ENCODE measurements at regions not wholly inside any gene's neighbourhood (a gene's known extent, or its start where the extent isn't known, plus 50 kb on each side); places are given as distances from the start of the nearest gene placed in this dataset.

- H3K9me3 ChIP-seq (ENCODE audit: control insufficient read depth, insufficient read depth, low read depth, low read length), result no peaks in the 10 kb centered on the region
- no peak overlapping the region for H2AFZ ChIP-seq (ENCODE audit: low read length)
- H3K4me2 ChIP-seq (ENCODE audit: extremely low read depth, insufficient read depth, low read length), result no peak overlapping the region
- no peaks in the 10 kb centered on the region for H4K20me1 ChIP-seq (ENCODE audit: control insufficient read depth, extremely low read depth, insufficient read depth, low read length)
- H3K4me3 ChIP-seq (replicated peaks in 1 of 4; ENCODE audit: control extremely low read depth in 1 of 4, insufficient read depth in 1 of 4, low read depth in 3 of 4, low read length in 4 of 4), result no peak overlapping the region
- no peaks in the 10 kb centered on the region for H3K36me3 ChIP-seq (ENCODE audit: control insufficient read depth, insufficient read depth, low read length)
- no peak for DNase-seq (ENCODE audit: low read depth in 2 of 2)
- TF ChIP-seq, protein P1, sequence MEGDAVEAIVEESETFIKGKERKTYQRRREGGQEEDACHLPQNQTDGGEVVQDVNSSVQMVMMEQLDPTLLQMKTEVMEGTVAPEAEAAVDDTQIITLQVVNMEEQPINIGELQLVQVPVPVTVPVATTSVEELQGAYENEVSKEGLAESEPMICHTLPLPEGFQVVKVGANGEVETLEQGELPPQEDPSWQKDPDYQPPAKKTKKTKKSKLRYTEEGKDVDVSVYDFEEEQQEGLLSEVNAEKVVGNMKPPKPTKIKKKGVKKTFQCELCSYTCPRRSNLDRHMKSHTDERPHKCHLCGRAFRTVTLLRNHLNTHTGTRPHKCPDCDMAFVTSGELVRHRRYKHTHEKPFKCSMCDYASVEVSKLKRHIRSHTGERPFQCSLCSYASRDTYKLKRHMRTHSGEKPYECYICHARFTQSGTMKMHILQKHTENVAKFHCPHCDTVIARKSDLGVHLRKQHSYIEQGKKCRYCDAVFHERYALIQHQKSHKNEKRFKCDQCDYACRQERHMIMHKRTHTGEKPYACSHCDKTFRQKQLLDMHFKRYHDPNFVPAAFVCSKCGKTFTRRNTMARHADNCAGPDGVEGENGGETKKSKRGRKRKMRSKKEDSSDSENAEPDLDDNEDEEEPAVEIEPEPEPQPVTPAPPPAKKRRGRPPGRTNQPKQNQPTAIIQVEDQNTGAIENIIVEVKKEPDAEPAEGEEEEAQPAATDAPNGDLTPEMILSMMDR (conservative IDR thresholded peaks at IDR 0.05 in 1 of 2, IDR thresholded peaks at IDR 0.05 in 1 of 2; ENCODE audit: low read depth in 1 of 2, low read length in 2 of 2), result no peak
- no peaks in the 10 kb centered on the region for H3K27me3 ChIP-seq (ENCODE audit: control insufficient read depth, insufficient read depth, low read length)
- no peak overlapping the region for H3K9ac ChIP-seq (ENCODE audit: insufficient read depth, low read length)
- H3K4me1 ChIP-seq (ENCODE audit: control insufficient read depth, extremely low read depth, insufficient read depth, low read length), result no peaks in the 10 kb centered on the region
- H3K79me2 ChIP-seq (ENCODE audit: control insufficient read depth, insufficient read depth, low read length), result no peaks in the 10 kb centered on the region
- no peak overlapping the region for H3K27ac ChIP-seq (ENCODE audit: insufficient read depth, low read length)
Observed at GRCh38 chr1:191536791-191537429, 621.4 kb upstream of the RGS18 start.

GRCh38 chr1:191541758-191542157, 616.5 kb upstream of the RGS18 start:
- Histone ChIP-seq H3K9ac (ENCODE audit: insufficient read depth, low read length) (no peak overlapping the region), H3K4me3 (replicated peaks in 1 of 4; ENCODE audit: control extremely low read depth in 1 of 4, insufficient read depth in 1 of 4, low read depth in 3 of 4, low read length in 4 of 4) (no peak overlapping the region), H3K27ac (ENCODE audit: insufficient read depth, low read length) (no peak overlapping the region), H3K9me3 (ENCODE audit: control insufficient read depth, insufficient read depth, low read depth, low read length) (no peaks in the 10 kb centered on the region), H3K79me2 (ENCODE audit: control insufficient read depth, insufficient read depth, low read length) (no peaks in the 10 kb centered on the region), H3K27me3 (ENCODE audit: control insufficient read depth, insufficient read depth, low read length) (no peaks in the 10 kb centered on the region), H3K4me1 (ENCODE audit: control insufficient read depth, extremely low read depth, insufficient read depth, low read length) (no peaks in the 10 kb centered on the region), H2AFZ (ENCODE audit: low read length) (no peak overlapping the region), H3K4me2 (ENCODE audit: extremely low read depth, insufficient read depth, low read length) (no peak overlapping the region), H4K20me1 (ENCODE audit: control insufficient read depth, extremely low read depth, insufficient read depth, low read length) (no peaks in the 10 kb centered on the region), H3K36me3 (ENCODE audit: control insufficient read depth, insufficient read depth, low read length) (no peaks in the 10 kb centered on the region)
- no peak for DNase-seq (ENCODE audit: low read depth in 2 of 2)
- no peak for TF ChIP-seq EZH2 (IDR thresholded peaks at IDR 0.05; ENCODE audit: low read length, missing control alignments)
- TF ChIP-seq, protein P1 (conservative IDR thresholded peaks at IDR 0.05 in 1 of 2, IDR thresholded peaks at IDR 0.05 in 1 of 2; ENCODE audit: low read depth in 1 of 2, low read length in 2 of 2), result no peak

DNA sequence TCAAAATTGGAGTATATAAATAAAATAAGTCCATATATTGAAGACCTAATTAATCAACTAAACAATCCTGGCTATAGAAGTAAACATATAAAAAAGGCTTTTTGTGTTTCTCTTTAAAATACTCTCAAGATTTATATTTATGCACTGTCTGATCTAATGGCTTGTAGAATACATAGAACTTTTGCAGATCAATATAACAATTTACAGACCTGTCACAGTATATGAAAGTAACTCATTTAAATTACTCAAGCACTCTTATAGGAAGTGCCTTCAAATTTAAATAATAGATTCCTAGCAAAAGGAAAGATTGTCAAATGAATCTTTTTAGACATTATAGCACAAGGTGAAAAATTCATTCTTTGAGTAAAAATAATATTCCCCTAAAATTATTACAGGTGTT, 615.8 kb upstream of the RGS18 start:
- H3K9ac ChIP-seq (ENCODE audit: insufficient read depth, low read length), result no peak overlapping the region
- H3K4me2 ChIP-seq (ENCODE audit: extremely low read depth, insufficient read depth, low read length), result no peak overlapping the region
- H4K20me1 ChIP-seq (ENCODE audit: control insufficient read depth, extremely low read depth, insufficient read depth, low read length), result no peaks in the 10 kb centered on the region
- no peaks in the 10 kb centered on the region for H3K36me3 ChIP-seq (ENCODE audit: control insufficient read depth, insufficient read depth, low read length)
- no peaks in the 10 kb centered on the region for H3K9me3 ChIP-seq (ENCODE audit: control insufficient read depth, insufficient read depth, low read depth, low read length)
- no peak for DNase-seq (ENCODE audit: low read depth in 2 of 2)
- H3K4me1 ChIP-seq (ENCODE audit: control insufficient read depth, extremely low read depth, insufficient read depth, low read length), result no peaks in the 10 kb centered on the region
- no peak overlapping the region for H3K27ac ChIP-seq (ENCODE audit: insufficient read depth, low read length)
- TF ChIP-seq EZH2 (IDR thresholded peaks at IDR 0.05; ENCODE audit: low read length, missing control alignments), result no peak
- TF ChIP-seq, protein P1 (conservative IDR thresholded peaks at IDR 0.05 in 1 of 2, IDR thresholded peaks at IDR 0.05 in 1 of 2; ENCODE audit: low read depth in 1 of 2, low read length in 2 of 2), result no peak
- H3K79me2 ChIP-seq (ENCODE audit: control insufficient read depth, insufficient read depth, low read length), result no peaks in the 10 kb centered on the region
- H3K4me3 ChIP-seq (replicated peaks in 1 of 4; ENCODE audit: control extremely low read depth in 1 of 4, insufficient read depth in 1 of 4, low read depth in 3 of 4, low read length in 4 of 4), result no peak overlapping the region
- no peaks in the 10 kb centered on the region for H3K27me3 ChIP-seq (ENCODE audit: control insufficient read depth, insufficient read depth, low read length)
- H2AFZ ChIP-seq (ENCODE audit: low read length), result no peak overlapping the region

Data from fibroblast of lung (primary cell).